ENCODE measurements at regions not wholly inside any gene's neighbourhood (a gene's known extent, or its start where the extent isn't known, plus 50 kb on each side); places are given as distances from the start of the nearest gene placed in this dataset.

DNA sequence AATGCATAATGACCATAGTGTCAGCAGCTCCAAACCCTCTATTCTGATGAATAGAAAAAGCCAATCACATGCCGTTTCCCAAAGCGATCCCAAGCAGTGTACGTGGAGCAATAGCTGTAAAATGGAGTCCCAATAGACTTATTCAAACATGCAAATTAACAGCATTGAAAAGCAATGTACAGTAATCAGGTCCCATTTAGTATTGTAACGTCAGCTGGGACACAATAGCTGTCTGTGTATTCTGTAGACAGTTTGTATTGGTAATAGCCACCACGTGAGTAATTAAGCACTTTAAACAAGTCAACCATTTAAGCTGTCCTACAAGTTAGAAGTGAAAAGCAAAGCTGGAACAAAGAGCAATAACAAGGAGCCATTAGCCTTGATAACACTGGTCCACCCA, 698.2 kb downstream of the PCDH17 start:
- no peak for ATAC-seq
- TF ChIP-seq EZH2 (IDR thresholded peaks at IDR 0.05; ENCODE audit: low read length, unreplicated experiment) (no peak), EZH2phosphoT487 (IDR thresholded peaks at IDR 0.05; ENCODE audit: borderline replicate concordance, low read length) (no peak)
- TF ChIP-seq, protein P1, sequence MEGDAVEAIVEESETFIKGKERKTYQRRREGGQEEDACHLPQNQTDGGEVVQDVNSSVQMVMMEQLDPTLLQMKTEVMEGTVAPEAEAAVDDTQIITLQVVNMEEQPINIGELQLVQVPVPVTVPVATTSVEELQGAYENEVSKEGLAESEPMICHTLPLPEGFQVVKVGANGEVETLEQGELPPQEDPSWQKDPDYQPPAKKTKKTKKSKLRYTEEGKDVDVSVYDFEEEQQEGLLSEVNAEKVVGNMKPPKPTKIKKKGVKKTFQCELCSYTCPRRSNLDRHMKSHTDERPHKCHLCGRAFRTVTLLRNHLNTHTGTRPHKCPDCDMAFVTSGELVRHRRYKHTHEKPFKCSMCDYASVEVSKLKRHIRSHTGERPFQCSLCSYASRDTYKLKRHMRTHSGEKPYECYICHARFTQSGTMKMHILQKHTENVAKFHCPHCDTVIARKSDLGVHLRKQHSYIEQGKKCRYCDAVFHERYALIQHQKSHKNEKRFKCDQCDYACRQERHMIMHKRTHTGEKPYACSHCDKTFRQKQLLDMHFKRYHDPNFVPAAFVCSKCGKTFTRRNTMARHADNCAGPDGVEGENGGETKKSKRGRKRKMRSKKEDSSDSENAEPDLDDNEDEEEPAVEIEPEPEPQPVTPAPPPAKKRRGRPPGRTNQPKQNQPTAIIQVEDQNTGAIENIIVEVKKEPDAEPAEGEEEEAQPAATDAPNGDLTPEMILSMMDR (conservative IDR thresholded peaks at IDR 0.05; ENCODE audit: low read depth, low read length): no peak
- ChIA-PET POLR2A (ENCODE audit: unreplicated experiment) (no interaction called here), CTCF (no interaction called here)
- no peaks in the 10 kb centered on the region for H3K4me1 ChIP-seq (ENCODE audit: insufficient read depth, low read length)
- H3F3A ChIP-seq (ENCODE audit: low read length, unreplicated experiment): no peaks in the 10 kb centered on the region
- H4K20me1 ChIP-seq (ENCODE audit: low read length): no peaks in the 10 kb centered on the region
- no peak overlapping the region for H3K27ac ChIP-seq (ENCODE audit: low read length)
- H3K79me2 ChIP-seq (ENCODE audit: low read length): no peaks in the 10 kb centered on the region
- H3K4me3 ChIP-seq (ENCODE audit: low read length): no peak overlapping the region
- no peak for DNase-seq
- no peak overlapping the region for H2AFZ ChIP-seq (ENCODE audit: low read length)
- no peaks in the 10 kb centered on the region for H3K36me3 ChIP-seq (ENCODE audit: low read depth, low read length)
- H3K9me3 ChIP-seq (ENCODE audit: low read length): no peaks in the 10 kb centered on the region
- intact Hi-C loops (cut with micrococcal nuclease): no loop called here
- no peaks in the 10 kb centered on the region for H3K9me2 ChIP-seq (replicated peaks; ENCODE audit: low read length)
- no TSS peak for BruUV-seq (replicated peaks)
- no peak overlapping the region for H3K4me2 ChIP-seq (ENCODE audit: low read length)
- H3K27me3 ChIP-seq (ENCODE audit: low read length): no peaks in the 10 kb centered on the region
- no peak overlapping the region for H3K9ac ChIP-seq (ENCODE audit: low read length)

DNA sequence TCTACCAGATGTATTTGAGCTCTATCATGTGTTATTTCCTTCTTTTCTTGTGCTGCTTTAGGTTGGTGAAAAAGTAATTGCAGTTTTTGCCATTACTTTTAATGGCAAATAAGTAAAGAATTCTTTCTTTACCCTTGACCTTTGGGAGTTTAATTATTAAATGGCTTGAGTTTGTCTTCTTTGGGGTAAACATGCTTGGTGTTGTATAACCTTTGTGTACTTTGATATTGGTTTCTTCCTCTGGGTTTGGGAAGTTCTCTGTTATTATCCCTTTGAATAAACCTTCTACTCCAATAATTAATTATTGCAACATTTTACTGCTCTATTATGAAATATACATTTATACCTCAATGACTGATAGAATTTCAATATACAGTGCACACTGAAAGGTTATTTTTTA, 709.4 kb downstream of the PCDH17 start:
- no peak for ATAC-seq
- intact Hi-C loops (cut with micrococcal nuclease): no loop called here
- H2AFZ ChIP-seq (ENCODE audit: low read length): no peak overlapping the region

DNA sequence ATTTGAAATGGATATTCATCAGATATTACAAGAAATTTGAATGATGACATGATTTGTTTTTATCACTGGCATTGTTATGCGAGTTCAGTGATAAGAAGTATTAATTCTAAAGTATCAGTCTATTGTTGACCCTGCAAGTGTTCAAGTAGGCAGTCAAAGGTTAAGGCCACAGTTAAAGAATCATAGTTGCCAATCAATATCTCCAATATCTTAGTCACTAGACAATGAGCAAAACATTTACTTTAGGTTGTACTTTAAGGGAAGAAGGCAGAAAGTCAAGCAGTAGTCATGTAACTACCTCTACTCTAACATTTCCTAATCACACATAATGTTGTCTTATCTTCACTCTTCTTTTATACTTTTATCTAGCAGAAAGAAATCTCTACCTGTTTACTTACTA, 709.8 kb downstream of the PCDH17 start:
- no peaks in the 10 kb centered on the region for H3F3A ChIP-seq (ENCODE audit: low read length, unreplicated experiment)
- intact Hi-C loops (cut with micrococcal nuclease): no loop called here
- TF ChIP-seq, protein P1 (conservative IDR thresholded peaks at IDR 0.05; ENCODE audit: low read depth, low read length): no peak
- no peak for TF ChIP-seq EZH2 (IDR thresholded peaks at IDR 0.05; ENCODE audit: low read length, unreplicated experiment)
- no peak for TF ChIP-seq EZH2phosphoT487 (IDR thresholded peaks at IDR 0.05; ENCODE audit: borderline replicate concordance, low read length)
- H3K36me3 ChIP-seq (ENCODE audit: low read depth, low read length): no peaks in the 10 kb centered on the region
- no peak overlapping the region for H3K9ac ChIP-seq (ENCODE audit: low read length)
- H3K27me3 ChIP-seq (ENCODE audit: low read length): no peaks in the 10 kb centered on the region
- no peaks in the 10 kb centered on the region for H4K20me1 ChIP-seq (ENCODE audit: low read length)
- H3K9me3 ChIP-seq (ENCODE audit: low read length): no peaks in the 10 kb centered on the region
- DNase-seq (no peak), ATAC-seq (no peak)
- H3K9me2 ChIP-seq (replicated peaks; ENCODE audit: low read length): no peaks in the 10 kb centered on the region
- no peaks in the 10 kb centered on the region for H3K79me2 ChIP-seq (ENCODE audit: low read length)
- no peak overlapping the region for H2AFZ ChIP-seq (ENCODE audit: low read length)
- ChIA-PET CTCF (no interaction called here), POLR2A (ENCODE audit: unreplicated experiment) (no interaction called here)
- no peak overlapping the region for H3K4me2 ChIP-seq (ENCODE audit: low read length)
- H3K4me1 ChIP-seq (ENCODE audit: insufficient read depth, low read length): no peaks in the 10 kb centered on the region
- BruUV-seq (replicated peaks): no TSS peak
- H3K4me3 ChIP-seq (ENCODE audit: low read length): no peak overlapping the region
- no peak overlapping the region for H3K27ac ChIP-seq (ENCODE audit: low read length)

More for the DNA sequence above, 709.4 kb downstream of the PCDH17 start:
- Histone ChIP-seq H3F3A (ENCODE audit: low read length, unreplicated experiment) (no peaks in the 10 kb centered on the region), H3K36me3 (ENCODE audit: low read depth, low read length) (no peaks in the 10 kb centered on the region), H3K4me3 (ENCODE audit: low read length) (no peak overlapping the region), H3K9me3 (ENCODE audit: low read length) (no peaks in the 10 kb centered on the region), H3K9ac (ENCODE audit: low read length) (no peak overlapping the region), H3K27ac (ENCODE audit: low read length) (no peak overlapping the region), H3K9me2 (replicated peaks; ENCODE audit: low read length) (no peaks in the 10 kb centered on the region), H3K79me2 (ENCODE audit: low read length) (no peaks in the 10 kb centered on the region), H3K27me3 (ENCODE audit: low read length) (no peaks in the 10 kb centered on the region), H4K20me1 (ENCODE audit: low read length) (no peaks in the 10 kb centered on the region), H3K4me2 (ENCODE audit: low read length) (no peak overlapping the region), H3K4me1 (ENCODE audit: insufficient read depth, low read length) (no peaks in the 10 kb centered on the region)
- POLR2A ChIA-PET (ENCODE audit: unreplicated experiment): no interaction called here
- BruUV-seq (replicated peaks): no TSS peak
- DNase-seq: no peak
- TF ChIP-seq EZH2phosphoT487 (IDR thresholded peaks at IDR 0.05; ENCODE audit: borderline replicate concordance, low read length) (no peak), EZH2 (IDR thresholded peaks at IDR 0.05; ENCODE audit: low read length, unreplicated experiment) (no peak)
- TF ChIP-seq, protein P1 (conservative IDR thresholded peaks at IDR 0.05; ENCODE audit: low read depth, low read length): no peak
- CTCF ChIA-PET: no interaction called here
